Left ventricle myocardium inferior (tissue), 1 donor: ENCODE measurements at regions not wholly inside any gene's neighbourhood (a gene's known extent, or its start where the extent isn't known, plus 50 kb on each side); places are given as distances from the start of the nearest gene placed in this dataset.

Experiments
- DNase-seq: peaks from one replicate; pipeline ENCODE4 v3.0.0-alpha.2; 2020
- H3K27ac ChIP-seq: fragments of 200-600 bp; replicated peaks from 2 replicates; pipeline ENCODE4 v1.8.0; 2021
- H3K27me3 ChIP-seq: fragments of 200-600 bp; 2 replicates; pipeline ENCODE4 v1.8.0; 2021; ENCODE audit warnings: low read depth
- H3K36me3 ChIP-seq: fragments of 200-600 bp; 2 replicates; pipeline ENCODE4 v1.8.0; 2021
- H3K4me1 ChIP-seq: fragments of 200-600 bp; 2 replicates; pipeline ENCODE4 v1.8.0; 2021
- H3K4me3 ChIP-seq: fragments of 200-600 bp; 2 replicates; pipeline ENCODE4 v1.8.0; 2021; ENCODE audit warnings: mild to moderate bottlenecking, moderate library complexity
- H3K9me3 ChIP-seq: fragments of 200-600 bp; replicated peaks from 2 replicates; pipeline ENCODE4 v1.8.0; 2021
- intact Hi-C: fragments of 100-400 bp; cut with micrococcal nuclease; formaldehyde crosslinking; loops from one replicate; pipeline ENCODE4 v1.11.0; 2022
- TF ChIP-seq, protein P1 (sequence below): fragments of 200-600 bp; IDR thresholded peaks from 2 replicates; pipeline ENCODE4 v1.8.0; 2021; ENCODE audit warnings: antibody characterized with exemption, mild to moderate bottlenecking, borderline replicate concordance
- donor health status: DM: no; HTN: yes; CAD: no; lungs with severe emphysema.

DNA sequence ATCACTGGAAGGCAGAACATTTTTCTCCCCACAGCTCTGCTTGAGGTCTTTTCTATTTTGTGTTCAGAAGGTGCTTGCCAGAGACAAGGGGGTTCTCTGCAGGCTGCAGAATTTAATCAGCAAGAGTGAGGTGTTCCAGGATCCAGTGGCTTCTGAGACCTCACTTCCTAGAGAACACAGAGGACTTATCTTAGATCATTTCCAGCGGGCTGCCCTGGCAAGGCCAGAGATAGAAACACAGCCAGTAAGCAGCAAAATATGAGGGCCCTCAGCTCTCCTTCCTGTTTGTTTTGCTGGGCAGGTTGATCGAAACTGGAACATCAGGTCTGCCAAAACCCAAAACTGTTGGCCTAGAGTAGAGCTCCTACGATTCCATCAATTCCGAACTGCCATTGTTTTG, 187.3 kb downstream of the DIRAS2 start:
- H3K9me3 ChIP-seq, result peaks cover 11% of the 10 kb centered on the region
- TF ChIP-seq, protein P1, sequence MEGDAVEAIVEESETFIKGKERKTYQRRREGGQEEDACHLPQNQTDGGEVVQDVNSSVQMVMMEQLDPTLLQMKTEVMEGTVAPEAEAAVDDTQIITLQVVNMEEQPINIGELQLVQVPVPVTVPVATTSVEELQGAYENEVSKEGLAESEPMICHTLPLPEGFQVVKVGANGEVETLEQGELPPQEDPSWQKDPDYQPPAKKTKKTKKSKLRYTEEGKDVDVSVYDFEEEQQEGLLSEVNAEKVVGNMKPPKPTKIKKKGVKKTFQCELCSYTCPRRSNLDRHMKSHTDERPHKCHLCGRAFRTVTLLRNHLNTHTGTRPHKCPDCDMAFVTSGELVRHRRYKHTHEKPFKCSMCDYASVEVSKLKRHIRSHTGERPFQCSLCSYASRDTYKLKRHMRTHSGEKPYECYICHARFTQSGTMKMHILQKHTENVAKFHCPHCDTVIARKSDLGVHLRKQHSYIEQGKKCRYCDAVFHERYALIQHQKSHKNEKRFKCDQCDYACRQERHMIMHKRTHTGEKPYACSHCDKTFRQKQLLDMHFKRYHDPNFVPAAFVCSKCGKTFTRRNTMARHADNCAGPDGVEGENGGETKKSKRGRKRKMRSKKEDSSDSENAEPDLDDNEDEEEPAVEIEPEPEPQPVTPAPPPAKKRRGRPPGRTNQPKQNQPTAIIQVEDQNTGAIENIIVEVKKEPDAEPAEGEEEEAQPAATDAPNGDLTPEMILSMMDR, result no peak
- H3K4me3 ChIP-seq, result no peak overlapping the region
- peaks cover 11% of the 10 kb centered on the region for H3K27me3 ChIP-seq
- DNase-seq, result no peak
- no peak overlapping the region for H3K27ac ChIP-seq
- no peaks in the 10 kb centered on the region for H3K36me3 ChIP-seq
- H3K4me1 ChIP-seq, result no peaks in the 10 kb centered on the region
- intact Hi-C loops, result no loop called here

DNA sequence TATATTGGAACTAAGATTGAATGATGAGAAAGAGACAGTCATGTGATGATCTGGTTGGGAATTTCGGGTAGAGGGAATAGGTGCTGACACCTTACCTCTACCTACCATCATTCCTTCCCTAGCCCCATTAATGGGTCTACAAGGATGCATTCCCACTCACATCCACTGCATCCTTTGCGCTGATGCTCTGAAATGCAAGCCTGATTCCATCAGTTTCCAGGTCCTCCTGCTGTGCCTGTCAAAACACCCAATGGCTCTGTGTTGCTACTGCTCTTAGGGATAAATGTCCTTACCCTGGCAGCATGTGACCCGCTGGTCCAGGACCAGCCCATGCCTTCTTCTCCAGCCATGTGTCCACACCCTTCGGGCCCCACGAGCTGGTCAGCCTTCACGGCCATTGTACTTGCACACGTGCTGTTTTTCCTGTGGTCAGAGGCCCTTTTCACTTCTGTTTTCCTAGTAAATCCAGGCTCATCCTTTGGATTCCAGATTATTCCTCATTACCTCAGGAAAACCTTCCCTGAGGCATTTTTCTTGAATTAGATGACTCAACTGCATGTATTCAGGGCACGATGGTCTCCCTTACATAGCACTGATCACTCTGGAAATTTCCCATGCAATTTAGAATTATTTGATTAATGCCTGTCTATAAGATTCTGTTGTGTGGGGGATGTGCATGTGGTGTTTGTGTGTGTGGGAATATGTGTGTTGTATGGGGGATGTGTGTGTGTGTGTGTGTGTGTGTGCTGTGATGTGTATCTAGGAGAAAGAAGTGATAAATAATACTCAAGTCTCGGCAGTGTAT, 185.0 kb downstream of the DIRAS2 start:
- no peak for DNase-seq
- TF ChIP-seq, protein P1, result no peak
- H3K27ac ChIP-seq, result no peak overlapping the region
- no peaks in the 10 kb centered on the region for H3K4me1 ChIP-seq
- no peak overlapping the region for H3K4me3 ChIP-seq
- peaks cover 11% of the 10 kb centered on the region for H3K9me3 ChIP-seq
- intact Hi-C loops, result no loop called here
- peaks cover 14% of the 10 kb centered on the region for H3K27me3 ChIP-seq
- H3K36me3 ChIP-seq, result no peaks in the 10 kb centered on the region

DNA sequence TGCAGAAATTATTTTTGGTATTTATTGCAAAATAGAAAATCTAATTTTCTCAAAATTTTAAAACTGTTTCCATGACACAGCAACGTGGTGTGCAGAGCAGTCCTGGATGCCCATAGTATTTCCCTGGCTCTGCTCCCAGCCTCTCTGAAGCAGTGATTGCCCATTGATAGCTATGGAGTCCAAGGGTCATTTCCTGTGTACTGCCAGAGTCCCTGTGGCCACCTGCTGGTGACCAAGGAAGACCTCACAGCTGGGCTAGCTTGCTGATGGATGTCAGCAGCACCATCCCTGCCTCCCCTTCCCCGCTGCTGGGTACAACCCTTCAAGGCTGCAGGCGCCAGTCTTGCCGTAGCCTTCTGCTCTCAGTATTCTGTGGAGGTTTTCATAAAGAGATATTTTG, 184.1 kb downstream of the DIRAS2 start:
- TF ChIP-seq, protein P1, result no peak
- Histone ChIP-seq H3K4me3 (no peak overlapping the region), H3K36me3 (no peaks in the 10 kb centered on the region)

DNA sequence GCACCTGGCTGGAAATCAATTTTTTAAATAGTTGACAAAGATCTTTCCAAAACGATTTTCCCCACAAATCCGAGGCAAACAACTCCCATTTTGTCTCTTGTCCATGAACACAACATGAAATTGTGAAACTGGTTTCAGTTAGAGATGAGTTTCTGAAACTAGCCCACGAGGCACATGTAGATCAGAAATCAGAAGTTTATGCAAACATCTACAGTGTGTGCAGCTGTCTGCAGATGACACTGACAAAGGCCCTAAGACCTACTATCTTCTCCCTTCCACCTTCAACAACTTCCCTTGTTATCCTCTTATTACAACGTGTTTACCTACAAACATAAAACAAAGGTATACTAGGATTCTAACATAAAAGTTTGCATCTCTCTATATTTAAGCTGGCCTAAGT, 183.3 kb downstream of the DIRAS2 start:
- Histone ChIP-seq H3K4me1 (no peaks in the 10 kb centered on the region), H3K4me3 (no peak overlapping the region), H3K27me3 (peaks cover 20% of the 10 kb centered on the region), H3K9me3 (peaks cover 4% of the 10 kb centered on the region), H3K36me3 (no peaks in the 10 kb centered on the region), H3K27ac (no peak overlapping the region)
- TF ChIP-seq, protein P1, result no peak
- intact Hi-C loops, result no loop called here
- no peak for DNase-seq

More for the DNA sequence above, 184.1 kb downstream of the DIRAS2 start:
- H3K4me1 ChIP-seq, result no peaks in the 10 kb centered on the region
- no peak overlapping the region for H3K27ac ChIP-seq
- H3K27me3 ChIP-seq, result peaks cover 19% of the 10 kb centered on the region
- no peak for DNase-seq
- peaks cover 11% of the 10 kb centered on the region for H3K9me3 ChIP-seq
- intact Hi-C loops, result no loop called here

DNA sequence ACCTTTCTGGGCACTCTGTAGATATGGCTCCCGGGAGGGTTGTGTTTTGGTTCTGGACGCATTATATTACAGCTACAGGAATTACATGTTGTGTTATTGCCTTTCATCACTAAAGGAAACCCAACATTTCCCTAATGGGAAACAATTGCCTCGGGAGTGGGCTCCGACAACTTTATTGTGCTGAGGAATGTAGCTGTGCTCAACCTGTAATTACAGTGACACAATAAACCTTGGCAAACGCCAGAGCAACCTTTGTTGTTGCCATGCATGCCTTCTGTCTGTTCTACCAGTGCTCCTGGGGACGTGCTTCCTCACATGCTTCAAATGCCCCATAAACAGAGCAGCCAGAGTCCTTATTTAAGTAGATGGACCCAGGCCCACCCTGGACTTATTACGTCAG, 182.4 kb downstream of the DIRAS2 start:
- Histone ChIP-seq H3K27me3 (peaks cover 20% of the 10 kb centered on the region), H3K9me3 (no peaks in the 10 kb centered on the region), H3K36me3 (no peaks in the 10 kb centered on the region), H3K4me3 (no peak overlapping the region), H3K4me1 (no peaks in the 10 kb centered on the region), H3K27ac (no peak overlapping the region)
- intact Hi-C loops, result no loop called here
- TF ChIP-seq, protein P1, result no peak
- DNase-seq, result no peak
